Dermis blood vessel endothelial cell (primary cell): ENCODE measurements at regions not wholly inside any gene's neighbourhood (a gene's known extent, or its start where the extent isn't known, plus 50 kb on each side); places are given as distances from the start of the nearest gene placed in this dataset.

Experiments
- DNase-seq: peaks from one replicate; pipeline ENCODE4 v3.0.0; 2010

DNA sequence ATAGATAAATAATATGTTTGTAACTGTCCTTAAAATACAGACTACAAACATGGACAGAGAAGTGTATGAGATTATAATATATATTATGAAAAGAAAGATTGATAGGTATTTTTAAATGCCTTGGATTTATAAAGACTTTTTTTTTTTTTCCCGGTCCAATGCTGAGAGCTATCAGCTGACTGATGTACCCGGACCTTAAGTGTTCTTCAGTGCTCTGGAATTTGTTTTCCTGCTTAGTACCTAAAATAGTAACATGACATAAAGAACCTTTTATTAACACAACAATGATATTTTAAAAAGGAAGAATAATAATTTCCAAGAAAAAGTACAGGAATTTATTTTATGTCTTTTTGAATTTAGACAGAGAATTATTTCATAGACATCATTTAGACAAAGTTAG, 795.5 kb upstream of the PCDH9 start:
- no peak for DNase-seq

DNA sequence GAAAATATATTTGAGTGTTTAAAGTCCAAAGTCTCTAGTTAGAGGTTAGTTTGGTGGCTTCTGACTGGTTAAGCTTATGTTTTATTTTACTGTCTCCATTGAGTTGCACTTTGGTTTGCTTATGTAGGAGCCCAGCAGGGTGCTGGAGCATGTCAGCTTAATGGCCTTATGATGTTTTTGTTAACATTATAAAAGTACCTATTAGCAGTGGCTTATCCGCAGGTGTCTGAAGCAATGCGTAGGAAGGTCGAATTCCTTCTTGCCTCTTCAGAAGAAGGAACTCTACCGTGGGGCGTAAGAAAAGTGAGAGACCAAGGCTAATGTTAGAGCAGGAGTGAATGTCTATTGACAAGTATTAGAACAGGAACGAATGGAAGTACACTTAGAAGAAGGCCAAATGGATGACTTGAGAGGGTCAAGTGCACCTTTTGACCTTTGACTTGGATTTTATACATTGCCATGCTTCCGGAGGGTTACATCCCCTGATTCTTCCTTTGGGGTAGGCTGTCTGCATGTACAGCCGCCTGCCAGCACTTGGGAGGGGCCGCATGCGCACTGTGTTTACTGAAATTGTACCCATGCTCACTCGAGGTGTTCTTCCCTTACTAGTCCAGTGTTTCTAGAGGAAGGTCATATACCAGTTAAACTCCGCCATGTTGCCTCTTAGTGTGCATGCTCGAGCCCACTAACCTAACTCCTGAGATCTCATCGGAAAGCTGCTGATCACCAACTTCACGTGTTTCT, 793.9 kb upstream of the PCDH9 start:
- no peak for DNase-seq

DNA sequence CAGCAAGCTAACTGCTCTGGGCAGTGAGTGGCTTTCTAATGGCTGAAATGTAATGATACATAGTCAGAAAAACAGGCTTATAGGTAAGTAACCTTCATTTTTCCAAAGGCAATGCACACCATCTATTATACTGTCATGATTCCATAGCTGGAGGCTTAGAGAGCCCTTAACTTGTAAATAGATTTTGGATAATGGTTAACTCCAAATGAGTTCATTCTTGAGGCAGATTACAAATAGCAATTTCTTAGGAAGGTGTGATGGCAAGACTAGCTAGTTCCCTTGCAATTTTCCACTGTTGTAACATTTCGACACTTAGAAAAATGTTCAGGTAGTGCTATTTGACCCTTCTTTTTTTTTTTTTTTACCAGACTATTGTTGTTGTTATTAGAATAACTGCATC, 789.8 kb upstream of the PCDH9 start:
- no peak for DNase-seq

DNA sequence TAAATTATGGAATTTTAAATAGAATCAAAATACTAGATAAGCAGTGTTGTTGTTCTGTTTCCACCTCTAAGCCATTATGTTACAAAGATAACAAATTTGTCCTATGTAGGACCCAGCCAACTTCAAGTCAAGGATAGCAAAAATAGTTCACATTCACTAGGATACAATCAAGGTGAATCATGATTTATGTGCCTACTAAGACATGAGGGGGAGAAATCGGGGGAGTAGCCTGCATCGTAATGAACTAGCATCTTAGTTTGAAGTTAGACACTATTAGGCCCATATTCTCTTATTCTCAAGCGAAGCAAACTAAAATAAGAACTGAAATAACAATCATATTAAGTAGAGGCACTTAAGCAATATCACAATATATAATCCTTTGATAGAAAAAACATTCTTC, 779.4 kb upstream of the PCDH9 start:
- no peak for DNase-seq

DNA sequence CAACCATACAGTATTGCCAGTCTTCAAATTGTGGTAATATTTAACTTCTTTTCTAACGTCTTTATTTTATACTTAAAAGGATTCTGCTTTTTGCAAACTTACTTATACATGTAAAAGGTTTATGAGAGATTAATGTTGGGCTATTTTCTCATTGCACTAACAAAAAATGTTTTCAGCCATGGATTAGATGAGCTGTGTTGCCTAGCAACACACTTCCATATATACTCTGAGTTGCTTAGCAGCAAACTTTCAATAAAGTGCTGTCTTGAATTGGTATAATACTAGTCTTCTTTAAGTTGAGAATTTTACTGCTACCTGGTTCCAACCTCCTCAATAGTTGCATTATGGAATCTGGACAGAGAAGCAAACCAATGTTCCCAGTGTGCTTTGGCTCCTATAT, 777.4 kb upstream of the PCDH9 start:
- no peak for DNase-seq

DNA sequence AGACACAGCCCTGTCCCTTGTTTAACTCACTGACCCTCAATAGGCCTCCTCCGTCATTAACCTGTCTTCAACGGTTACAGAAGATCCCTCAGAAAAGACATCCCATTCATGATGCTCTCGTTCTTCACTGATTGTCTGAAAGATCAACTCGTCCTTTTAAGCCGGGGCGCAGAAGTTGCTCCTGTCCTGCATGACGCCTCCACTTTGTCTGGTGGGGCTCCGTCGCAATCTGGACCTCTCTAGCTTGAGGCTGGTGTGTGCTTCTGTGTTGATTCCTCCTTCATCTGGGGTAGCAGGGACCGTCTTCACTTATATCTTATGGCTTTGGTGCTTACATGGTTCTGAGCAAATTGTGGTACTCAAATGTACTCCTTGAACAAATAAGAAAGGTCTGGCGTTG, 766.0 kb upstream of the PCDH9 start:
- no peak for DNase-seq

DNA sequence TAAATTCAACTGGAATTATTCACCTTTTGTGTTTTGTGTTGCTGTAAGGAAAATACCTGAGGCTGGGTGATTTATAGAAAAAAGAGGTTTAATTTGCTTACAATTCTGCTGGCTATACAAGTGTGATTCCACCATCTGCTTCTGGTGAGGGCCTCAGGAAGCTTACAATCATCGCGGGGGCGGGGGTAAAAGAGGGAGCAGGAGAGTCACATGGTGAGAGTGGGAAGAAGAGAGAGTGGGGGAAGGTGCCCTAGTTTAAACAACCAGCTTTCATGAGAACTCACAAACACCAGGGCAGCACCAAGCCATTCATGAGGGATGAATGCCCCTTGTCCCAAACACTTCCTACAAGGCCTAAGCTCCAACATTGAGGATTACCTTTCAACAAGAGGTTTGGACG, 760.7 kb upstream of the PCDH9 start:
- DNase-seq = no peak

DNA sequence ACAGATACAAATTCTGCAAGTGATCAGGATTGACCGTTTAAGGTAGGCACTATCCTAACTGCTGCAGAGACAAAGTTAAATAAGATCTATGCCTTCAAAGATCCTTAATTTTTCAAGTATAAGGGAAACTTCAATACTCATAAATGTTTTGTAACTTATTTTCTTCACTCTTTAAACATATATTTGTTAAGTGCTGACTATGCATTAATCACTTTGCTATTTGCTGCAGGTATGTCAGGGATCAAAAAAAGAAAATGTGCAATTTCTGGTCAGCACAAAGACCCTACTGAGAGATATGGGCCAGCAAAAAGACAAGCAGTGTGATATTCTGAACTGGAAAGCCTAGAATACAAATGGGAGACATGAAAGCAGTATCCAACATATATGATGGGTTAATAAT, 756.1 kb upstream of the PCDH9 start:
- DNase-seq = no peak

DNA sequence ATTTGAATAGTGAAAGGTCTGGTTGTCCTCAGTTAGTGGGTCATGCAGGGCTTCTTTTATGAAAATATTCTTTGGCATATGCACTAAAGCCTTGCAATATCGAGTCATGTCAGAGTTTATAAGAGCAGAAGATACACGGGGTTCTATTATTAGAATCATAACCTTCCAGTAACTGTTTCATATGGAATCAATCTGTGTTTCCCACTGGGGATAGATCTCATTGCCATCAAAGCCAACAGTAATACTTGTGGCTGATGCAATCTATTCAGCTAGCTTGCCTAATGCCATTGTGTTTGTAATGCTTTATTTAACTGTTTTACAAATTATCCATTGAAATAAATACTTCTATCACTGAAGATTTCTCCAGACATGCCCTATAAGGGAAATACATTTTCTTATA, 746.9 kb upstream of the PCDH9 start:
- no peak for DNase-seq

DNA sequence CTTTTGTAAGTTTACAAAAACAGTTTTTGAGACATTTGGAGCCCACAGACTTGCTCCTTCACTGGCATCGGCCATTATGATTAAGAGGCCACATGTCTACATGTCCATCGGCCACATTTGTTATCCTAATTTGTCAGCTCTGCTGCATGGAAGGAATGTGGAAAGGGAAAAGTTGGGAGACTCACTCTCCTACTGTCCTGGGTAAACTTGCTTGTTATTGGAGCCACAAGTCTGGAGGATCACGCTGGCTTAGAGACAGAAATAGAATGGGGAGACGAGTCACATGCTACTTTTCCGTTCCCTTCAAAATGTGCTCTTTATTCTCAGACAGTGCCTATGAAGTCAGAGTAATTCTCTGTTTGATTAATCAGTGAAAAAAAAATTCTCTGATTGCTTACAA, 741.2 kb upstream of the PCDH9 start:
- no peak for DNase-seq

DNA sequence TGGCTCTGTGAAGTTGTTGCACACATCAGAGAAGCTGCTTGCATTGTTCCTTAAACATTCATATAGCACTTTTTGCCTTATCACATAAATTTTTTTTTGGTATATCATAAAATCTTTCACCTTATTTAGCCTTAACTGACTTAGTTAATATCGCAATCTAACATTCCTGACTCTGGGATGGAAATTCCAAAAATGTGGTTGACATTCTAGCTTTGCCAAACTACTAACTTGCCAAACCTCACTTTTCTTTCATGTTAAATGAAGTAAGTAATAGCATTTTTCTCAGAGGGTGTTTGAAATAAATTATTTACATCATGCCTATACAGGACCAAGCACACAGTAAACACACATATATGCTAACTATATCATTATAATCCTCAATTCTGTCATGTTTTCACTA, 736.9 kb upstream of the PCDH9 start:
- DNase-seq = no peak

DNA sequence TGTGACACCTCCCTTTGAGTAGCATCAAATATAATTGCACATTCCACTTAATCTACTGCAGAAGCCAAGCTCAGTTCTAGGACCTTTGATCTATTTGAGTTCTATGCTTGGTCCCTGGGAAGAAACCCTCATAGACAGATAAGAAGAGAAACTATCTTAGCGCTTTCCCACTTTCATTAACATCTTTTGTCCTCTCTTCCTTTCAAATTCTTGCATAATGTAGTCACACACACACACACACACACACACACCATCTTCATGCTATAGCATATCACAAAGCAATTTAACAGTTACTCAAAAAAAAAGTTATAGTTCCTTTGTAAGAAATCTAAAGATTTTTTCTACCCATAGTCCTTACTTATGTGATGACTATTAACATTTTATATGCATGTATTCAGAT, 735.9 kb upstream of the PCDH9 start:
- DNase-seq = no peak

DNA sequence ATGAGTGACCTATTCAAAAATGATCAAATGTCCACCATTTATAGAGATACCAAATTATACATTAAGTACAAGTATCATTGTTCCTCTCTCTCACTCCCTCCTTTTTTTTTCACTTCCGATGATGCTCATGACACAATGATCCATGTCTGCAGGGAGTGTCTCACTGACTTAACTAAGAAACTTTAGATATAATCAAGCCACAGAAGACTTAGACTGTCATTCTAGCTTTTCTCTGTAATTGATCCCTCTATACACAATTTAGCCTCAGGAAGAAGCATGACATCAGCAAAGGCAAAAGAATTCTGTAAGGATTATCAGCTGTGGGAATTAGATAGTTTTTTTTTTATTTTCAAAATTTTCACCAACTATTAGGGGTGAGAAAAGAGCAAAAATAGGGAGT, 734.9 kb upstream of the PCDH9 start:
- DNase-seq = no peak

DNA sequence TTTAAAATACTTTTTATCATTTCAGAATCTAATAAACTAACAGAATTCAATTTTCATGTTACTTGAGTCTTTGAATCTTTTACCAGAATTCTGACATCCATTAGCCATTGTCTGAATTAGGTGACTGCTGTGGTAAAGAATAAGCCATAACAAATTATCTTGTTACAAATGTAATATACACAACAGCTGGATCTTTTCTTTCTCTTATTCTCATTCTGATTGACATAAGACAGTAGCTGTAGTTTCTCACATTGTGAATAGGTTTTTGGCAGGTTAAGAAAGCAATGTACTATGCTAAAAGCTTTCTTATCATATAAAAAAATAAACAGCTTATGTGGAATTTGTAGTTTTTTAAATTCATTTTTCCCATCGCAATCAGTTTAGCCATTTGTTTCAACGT, 734.0 kb upstream of the PCDH9 start:
- no peak for DNase-seq

DNA sequence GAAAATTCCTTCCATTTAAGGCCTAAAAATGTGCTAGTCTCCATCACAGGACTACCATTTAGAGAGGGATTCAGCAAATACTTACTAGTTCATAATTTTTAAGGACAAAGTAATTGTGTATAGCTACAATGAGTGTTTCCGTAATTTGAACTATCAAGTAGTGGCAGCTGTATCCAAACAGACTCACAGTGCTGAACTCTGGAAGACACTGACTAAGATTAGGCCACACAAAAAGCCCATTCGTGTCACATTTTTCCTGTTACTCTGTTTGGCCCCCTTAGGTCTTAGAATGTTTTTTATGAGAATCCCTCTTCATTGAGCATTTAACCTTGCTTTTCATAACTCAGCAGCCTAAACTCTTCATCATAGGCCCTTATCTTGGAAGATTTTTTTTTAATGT, 731.2 kb upstream of the PCDH9 start:
- DNase-seq = no peak

DNA sequence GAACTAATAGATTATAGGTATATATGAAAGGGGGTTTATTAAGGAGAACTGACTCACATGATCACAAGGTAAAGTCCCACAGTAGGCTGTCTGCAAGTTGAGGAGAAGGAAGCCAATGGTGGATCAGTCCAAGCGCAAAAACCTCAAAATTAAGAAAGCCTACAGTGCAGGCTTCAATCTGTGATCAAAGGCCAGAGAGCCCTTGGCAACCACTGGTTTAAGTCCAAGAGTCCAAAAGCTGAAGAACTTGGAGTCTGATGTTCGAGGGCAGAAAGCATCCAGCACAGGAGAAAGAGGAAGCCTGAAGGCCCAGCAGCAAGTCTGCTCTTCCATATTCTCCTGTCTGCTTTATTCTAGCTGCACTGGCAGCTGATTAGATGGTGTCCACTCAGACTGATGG, 721.3 kb upstream of the PCDH9 start:
- DNase-seq = no peak

DNA sequence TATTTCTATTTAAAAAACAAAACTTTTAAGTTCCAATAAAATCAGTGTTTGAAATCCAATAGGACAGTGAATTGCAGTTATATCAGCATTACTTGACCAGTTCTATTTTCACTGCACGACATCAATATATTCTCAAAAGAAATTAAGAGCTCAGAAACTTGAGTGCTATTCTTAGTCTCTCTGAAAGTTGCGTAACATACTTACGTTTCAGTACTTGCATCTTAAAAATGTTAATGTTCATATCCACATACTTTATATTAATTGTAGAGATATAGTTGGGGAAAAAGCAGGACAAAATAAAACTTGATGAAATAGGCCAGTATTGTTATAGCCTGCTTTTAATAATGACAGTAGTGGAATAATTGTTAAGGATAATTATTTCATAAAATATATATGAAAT, 720.5 kb upstream of the PCDH9 start:
- DNase-seq = no peak

DNA sequence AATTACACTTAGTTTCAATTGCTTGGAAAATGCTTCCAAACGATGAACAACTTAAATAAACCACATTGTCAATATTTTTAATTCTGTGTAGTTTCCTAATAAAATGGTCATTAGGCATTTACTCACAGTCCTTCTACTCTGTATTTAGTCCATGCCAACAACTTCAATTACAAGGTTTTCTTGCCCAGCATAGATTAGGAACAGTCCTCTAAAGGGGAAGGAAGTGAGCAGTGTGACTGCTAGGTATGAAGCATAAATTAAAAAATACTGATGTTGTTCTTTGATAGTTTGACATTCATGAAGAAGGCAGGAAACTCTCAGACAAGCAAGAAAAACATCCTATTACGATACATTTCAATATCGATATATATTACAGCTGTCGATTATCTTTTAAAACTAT, 716.0 kb upstream of the PCDH9 start:
- DNase-seq = no peak

DNA sequence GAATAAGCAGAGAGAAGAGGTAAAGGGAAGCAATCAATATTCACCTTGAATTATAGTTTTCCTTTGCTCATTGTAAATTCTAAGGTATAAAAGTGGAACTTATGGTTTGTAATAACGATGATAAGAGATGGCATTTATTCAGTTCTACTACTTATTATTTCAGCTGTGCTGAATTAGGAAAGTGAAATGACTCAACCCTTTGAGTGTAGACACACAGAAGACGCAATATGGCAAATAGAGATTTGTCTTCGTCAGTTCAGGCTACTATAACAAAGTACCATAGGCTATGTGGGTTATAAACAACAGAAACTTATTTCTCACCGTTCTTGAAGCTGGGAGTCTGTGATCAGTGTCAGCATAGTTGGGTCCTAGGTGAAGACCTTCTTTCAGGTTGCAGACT, 713.0 kb upstream of the PCDH9 start:
- no peak for DNase-seq

DNA sequence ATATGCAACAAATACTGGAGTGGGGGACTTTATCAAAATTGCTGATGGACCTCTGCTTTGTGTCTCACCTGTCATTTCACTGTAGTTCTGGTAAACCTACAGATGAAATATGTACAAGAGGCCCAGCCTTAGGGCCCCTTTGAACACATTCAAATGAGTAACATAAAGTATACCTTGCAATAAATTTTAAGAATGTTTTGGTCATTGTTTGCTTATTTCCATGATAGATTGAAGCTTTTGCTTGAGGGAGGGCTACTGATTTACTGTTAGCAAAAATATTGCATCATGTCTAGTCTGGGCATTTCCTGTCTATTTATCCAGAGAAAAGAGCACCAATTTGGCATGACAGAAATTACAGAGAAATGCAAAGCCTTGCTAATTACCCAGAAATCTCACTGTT, 705.5 kb upstream of the PCDH9 start:
- DNase-seq = no peak

DNA sequence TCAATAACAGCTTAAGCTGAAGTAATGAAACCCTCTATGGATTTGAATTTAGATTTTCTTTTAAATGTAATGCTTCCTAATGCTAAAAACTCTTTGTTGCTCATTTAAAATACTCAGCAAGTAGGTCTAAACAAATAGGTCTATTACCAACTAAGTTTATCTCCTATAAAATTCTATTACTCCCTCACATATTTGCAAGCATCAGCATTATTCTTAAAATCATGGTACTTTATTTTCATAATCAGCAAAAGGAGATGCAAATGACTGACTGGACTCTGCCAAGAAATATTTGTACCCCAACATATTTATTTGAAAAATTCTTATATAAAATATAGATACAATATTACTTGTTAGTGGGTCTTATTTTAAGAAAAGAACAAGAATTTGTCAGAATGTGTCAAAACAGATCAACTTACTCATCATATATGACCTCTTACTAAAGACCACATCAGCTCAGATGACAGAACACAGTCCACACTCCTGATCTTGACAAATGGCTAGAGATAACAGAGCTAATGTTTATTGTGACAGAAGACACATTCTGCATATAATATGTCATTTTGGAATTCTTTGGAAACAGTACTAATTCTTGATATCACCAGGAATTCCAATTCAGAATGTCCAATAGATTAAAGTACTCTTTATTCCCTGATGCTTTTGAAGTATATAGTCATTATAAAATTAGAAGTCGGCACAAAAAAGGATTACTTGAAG, 704.6 kb upstream of the PCDH9 start:
- DNase-seq = no peak

DNA sequence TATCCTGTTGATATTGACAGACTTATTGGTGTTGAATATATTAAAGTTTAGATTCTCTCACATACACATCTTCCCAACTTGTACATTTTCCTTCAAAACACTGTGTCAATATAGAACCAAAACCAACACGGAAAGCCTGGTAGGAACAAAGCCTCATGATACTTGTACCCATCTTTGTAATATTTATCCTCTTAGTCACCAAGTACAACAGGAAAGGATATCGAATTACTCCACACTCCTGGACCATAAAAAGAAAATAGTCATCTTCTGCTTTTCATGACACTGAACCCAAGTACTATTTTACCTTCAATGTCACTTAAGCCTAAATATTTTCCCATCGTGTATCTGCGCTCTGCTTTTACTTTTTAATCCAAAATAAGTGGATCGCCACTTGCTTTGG, 702.9 kb upstream of the PCDH9 start:
- DNase-seq = no peak

DNA sequence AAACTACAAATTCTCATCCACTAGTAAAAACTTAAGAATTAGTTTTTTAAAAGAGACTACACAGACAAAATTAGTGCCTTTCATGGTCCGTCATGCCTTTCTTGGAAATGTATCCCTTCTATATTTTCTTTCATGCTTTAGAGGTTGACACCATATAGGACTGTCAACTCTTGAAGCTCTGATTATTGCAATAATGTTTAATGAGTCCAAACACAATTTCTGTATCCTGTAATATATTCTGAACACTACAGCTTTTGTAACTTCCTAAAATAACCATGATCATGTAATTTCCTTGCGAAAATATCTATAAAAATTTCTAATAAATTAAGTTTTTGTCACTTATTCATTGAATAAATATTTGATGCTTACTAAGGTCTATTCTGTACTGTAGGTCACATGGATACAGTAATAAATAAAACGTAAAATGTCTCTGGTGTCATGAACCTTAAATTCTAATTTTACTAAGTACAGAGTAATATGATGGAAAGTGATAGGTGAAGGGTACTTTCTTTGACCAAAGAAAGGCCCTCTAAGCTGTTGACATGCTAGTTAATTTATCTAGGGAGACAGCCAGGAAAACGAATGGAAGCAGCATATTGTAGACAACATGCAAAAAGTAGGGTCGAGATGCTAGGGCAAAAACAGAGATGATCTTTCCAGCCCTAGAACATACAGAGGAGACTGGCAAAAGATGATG, 687.3 kb upstream of the PCDH9 start:
- DNase-seq = no peak

DNA sequence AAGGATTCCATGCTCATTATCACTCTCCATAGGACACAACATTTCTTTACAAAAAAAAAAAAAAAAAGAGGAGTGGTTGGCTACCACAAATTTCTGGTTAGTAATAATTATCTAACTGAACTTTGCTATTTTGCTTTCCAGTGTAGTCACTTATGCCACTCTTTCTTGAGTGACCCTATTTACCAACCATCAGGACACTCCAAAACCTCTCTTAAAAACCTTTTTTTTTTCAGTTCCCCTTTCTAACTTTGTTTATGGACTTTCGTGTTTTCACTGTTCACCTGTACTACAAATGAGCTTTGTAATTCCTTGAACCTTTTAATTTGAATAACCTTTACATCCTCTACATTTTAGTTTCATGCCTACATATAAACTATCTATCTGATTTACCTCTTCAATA, 686.5 kb upstream of the PCDH9 start:
- no peak for DNase-seq
